ENCODE measurements at regions not wholly inside any gene's neighbourhood (a gene's known extent, or its start where the extent isn't known, plus 50 kb on each side); places are given as distances from the start of the nearest gene placed in this dataset.
"Not testable (repeated sequence)": the region's sequence is repeated elsewhere in the genome, so short reads cannot be mapped to it uniquely, and the experiment has no call there.

DNA sequence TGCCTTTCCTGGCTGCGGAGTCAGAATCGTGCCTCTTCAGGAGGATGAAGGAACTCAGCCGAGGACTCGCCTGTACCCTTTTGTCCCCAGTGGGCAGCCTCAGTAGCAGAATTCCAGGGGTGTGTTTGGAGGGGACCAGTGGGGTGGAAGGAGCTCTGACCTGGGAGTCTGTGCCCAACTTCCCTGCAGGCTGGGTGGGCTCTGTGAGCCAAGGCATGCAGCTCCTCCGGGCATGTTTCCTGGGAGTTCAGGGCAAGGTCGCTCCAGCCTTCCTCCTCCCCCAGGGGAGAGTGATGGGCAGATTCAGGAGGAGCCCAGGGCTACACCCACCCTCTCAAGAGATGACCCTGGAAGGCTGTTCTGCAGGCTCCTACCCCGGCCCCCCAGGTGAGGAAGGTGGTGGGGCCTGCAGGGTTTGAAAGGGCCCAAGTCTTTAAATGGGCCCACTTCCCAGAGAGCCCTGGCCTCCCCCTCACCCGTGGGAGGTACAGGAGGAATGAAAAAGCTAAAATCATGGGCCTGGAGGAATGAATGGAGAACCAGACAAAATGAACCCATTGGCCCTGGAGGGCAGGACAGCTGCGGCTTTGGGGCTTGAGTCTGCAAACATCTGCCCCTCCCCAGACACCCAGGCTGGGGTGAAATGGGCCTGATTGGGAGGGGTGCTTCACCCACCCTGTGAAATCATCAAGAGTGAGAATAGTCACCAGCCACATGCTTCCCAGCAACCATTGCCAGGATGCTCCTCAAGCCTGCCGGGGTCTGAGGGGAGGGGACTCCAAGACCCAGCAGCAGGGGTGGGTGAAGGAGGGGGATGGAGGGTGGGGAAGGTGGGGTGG lies 77.6 kb upstream of the PMEPA1 start:
- no peak for DNase-seq (ENCODE audit: low spot score)

GRCh38 chr20:57786304-57786932 lies 76.6 kb upstream of the PMEPA1 start:
- DNase-seq (ENCODE audit: low spot score), result no peak

GRCh38 chr20:57785720-57786119 lies 75.9 kb upstream of the PMEPA1 start:
- no peak for DNase-seq (ENCODE audit: low spot score)

DNA sequence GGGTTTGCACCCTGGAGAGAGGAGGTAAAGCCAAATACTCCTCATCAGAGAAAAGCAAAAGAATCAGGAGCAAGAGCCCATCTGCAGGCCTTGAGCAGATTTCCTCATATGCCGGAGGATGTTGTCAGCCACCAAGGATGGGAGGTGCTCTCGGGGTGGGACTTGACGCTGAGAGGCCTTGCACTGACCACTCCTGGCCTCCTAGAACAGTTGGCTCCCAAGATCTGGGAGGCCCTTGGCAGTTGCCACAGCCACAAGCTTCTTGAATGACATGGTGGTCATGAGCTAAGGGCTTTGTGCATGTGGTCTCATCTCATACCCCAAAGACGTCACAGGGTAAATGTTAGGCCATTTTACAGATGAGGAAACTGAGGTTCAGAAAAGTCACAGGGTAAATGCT lies 75.2 kb upstream of the PMEPA1 start:
- no peak for DNase-seq (ENCODE audit: low spot score)

GRCh38 chr20:57783956-57784837 lies 74.4 kb upstream of the PMEPA1 start:
- no peak for DNase-seq (ENCODE audit: low spot score)

DNA sequence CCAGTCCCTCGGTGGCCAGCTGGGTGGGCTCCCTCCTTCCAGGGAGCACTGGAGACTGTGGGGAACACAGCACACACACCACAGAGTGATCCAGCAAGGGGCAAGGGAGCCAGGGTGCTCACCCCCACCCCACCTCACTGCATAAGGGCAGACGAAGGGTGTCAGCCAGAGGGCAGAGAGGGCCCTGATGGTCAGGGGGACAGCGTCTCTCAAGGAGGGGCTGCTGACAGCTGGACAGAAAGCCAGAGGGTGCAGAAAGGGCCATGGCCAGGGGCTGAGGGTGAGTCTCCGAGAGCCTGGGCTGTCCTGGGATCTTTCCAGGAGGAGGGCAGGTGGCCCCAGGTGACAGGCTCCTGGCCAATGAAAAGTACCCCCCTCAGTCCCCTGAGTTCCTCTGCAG lies 73.4 kb upstream of the PMEPA1 start:
- no peak for DNase-seq (ENCODE audit: low spot score)

DNA sequence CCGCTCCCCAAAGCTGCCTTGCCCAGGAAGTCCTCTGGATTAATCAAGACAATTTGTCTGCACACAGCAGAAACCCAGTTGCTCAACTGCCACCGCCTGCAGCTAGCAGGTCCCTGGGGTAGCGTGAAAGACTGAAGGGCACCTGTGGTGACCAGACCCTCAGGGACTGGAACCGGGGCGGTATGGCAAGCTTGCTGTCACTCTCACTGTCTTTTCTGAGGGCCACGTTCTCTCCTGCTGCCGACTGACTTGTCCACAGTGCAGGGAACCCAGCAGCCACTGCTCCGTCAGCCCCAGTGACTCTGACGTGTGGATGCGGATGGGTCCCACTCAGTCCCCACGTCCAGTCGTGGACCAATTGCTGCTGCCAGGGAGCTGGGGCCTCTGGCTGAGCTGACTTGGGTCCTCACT lies 72.8 kb upstream of the PMEPA1 start:
- no peak for DNase-seq (ENCODE audit: low spot score)

- no peak for DNase-seq (ENCODE audit: low spot score)
Observed at GRCh38 chr20:57781901-57782300, 72.1 kb upstream of the PMEPA1 start.

DNA sequence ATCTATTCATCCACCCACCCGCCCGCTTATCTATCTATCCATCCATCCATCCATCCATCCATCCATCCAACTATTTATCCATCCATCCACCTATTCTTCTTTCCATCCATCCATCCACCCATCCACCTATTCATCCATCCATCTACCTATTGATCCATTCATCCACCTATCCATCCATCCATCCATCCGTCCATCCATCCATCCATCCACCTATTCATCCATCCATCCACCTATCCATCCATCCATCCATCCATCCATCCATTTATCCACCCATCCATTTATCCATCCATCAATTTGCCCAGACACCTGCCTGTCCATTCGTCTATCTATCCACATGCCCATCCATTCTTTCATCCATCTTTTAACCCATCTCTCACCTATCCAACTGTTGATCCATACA lies 71.1 kb upstream of the PMEPA1 start:
- DNase-seq (ENCODE audit: low spot score), result no peak

GRCh38 chr20:57780398-57780797 lies 70.6 kb upstream of the PMEPA1 start:
- DNase-seq (ENCODE audit: low spot score), result no peak

DNA sequence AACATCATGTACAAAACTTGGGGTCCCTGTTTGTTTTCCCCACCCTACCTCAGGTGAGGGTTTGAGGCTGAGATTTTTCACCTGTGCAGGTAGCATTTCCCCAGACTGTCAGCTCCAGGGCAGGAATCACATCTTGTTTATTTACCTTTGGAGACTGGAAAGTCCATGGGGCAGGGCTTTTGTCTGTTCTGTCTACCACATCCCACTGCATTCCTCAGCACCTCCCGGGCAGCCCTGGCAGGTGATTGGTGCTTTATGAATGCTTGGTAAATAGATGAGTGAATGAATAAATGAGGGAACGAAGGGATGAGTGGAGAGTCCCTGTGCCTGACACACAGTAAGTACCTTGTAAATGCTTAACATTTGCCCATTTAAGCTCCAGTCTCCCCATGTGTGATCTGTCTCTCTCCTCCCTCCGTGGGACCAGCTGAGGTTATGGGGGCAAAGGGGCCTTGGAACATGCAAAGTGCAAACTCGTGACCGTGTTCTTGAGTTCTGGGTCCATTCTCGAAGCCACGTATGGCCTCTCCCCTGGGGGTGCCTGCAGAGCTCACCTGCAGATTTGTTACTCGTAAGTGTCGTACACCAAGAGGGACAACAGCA lies 69.7 kb upstream of the PMEPA1 start:
- DNase-seq (ENCODE audit: low spot score), result no peak

GRCh38 chr20:57777911-57778310 lies 68.1 kb upstream of the PMEPA1 start:
- DNase-seq (ENCODE audit: low spot score), result no peak

DNA sequence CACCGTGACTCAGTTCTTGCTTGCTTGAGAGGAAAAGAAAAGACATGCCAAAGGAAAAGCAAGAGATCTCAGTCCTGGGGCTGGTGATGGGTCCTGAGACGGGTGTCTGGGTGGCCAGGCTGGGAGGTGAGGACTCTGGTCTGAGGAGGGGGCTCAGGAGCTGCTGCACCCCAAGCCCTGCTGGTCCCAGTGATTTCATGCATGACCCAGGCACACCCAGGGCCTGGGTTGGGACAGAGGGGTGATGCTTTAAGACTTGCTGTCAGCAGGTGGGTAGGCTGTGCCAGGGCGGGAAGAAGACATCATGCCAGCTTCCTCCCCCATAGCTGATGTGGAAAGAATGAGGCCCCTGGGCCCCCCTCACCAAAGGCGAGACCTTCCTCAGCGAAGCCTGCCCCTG lies 65.1 kb upstream of the PMEPA1 start:
- DNase-seq (ENCODE audit: low spot score), result no peak

- DNase-seq (ENCODE audit: low spot score), result no peak
Observed at GRCh38 chr20:57774111-57774880, 64.5 kb upstream of the PMEPA1 start.

GRCh38 chr20:57773059-57773815 lies 63.4 kb upstream of the PMEPA1 start:
- DNase-seq (ENCODE audit: low spot score), result no peak

- peak; percentile 86 for DNase-seq (ENCODE audit: low spot score)
Observed at GRCh38 chr20:57772349-57772964, 62.6 kb upstream of the PMEPA1 start.

GRCh38 chr20:57770852-57771720 lies 61.3 kb upstream of the PMEPA1 start:
- DNase-seq (ENCODE audit: low spot score), result no peak

- not testable (repeated sequence) for DNase-seq (ENCODE audit: low spot score)
Observed at GRCh38 chr20:57770401-57770800, 60.6 kb upstream of the PMEPA1 start.

GRCh38 chr20:57769756-57770155 lies 59.9 kb upstream of the PMEPA1 start:
- DNase-seq (ENCODE audit: low spot score), result no peak
